ENCODE measurements at regions not wholly inside any gene's neighbourhood (a gene's known extent, or its start where the extent isn't known, plus 50 kb on each side); places are given as distances from the start of the nearest gene placed in this dataset.
A peak's percentile ranks its signal among the peaks of the same experiment; 100 is the strongest.

- in situ Hi-C loops (cut with HindIII; ENCODE audit: low sequenced_read_pairs), result no loop called here
- no peak overlapping the region for H3K4me3 ChIP-seq (ENCODE audit: low read depth, low read length)
- TF ChIP-seq CTCF (IDR thresholded peaks at IDR 0.05; ENCODE audit: low read depth, low read length, missing control alignments), result no peak
- DNase-seq (ENCODE audit: low read depth), result no peak
Observed at GRCh38 chr2:235293061-235293460, 200.8 kb upstream of the AGAP1 start.

- DNase-seq (ENCODE audit: low read depth), result no peak
- no peak overlapping the region for H3K4me3 ChIP-seq (ENCODE audit: low read depth, low read length)
- no peak for TF ChIP-seq CTCF (IDR thresholded peaks at IDR 0.05; ENCODE audit: low read depth, low read length, missing control alignments)
- in situ Hi-C loops (cut with HindIII; ENCODE audit: low sequenced_read_pairs), result no loop called here
Observed at GRCh38 chr2:235295831-235296230, 198.0 kb upstream of the AGAP1 start.

GRCh38 chr2:235300368-235301201 is 193.3 kb upstream of the AGAP1 start:
- no peak overlapping the region for H3K4me3 ChIP-seq (ENCODE audit: low read depth, low read length)
- in situ Hi-C loops (cut with HindIII; ENCODE audit: low sequenced_read_pairs), result no loop called here
- no peak for TF ChIP-seq CTCF (IDR thresholded peaks at IDR 0.05; ENCODE audit: low read depth, low read length, missing control alignments)
- peak; percentile 90 for DNase-seq (ENCODE audit: low read depth)

GRCh38 chr2:235301202-235302076 is 192.4 kb upstream of the AGAP1 start:
- no peak overlapping the region for H3K4me3 ChIP-seq (ENCODE audit: low read depth, low read length)
- no peak for TF ChIP-seq CTCF (IDR thresholded peaks at IDR 0.05; ENCODE audit: low read depth, low read length, missing control alignments)
- in situ Hi-C loops (cut with HindIII; ENCODE audit: low sequenced_read_pairs), result no loop called here
- no peak for DNase-seq (ENCODE audit: low read depth)

- DNase-seq (ENCODE audit: low read depth), result no peak
- in situ Hi-C loops (cut with HindIII; ENCODE audit: low sequenced_read_pairs), result no loop called here
- TF ChIP-seq CTCF (IDR thresholded peaks at IDR 0.05; ENCODE audit: low read depth, low read length, missing control alignments), result no peak
- H3K4me3 ChIP-seq (ENCODE audit: low read depth, low read length), result no peak overlapping the region
Observed at GRCh38 chr2:235302263-235302662, 191.6 kb upstream of the AGAP1 start.

GRCh38 chr2:235303499-235304291 is 190.1 kb upstream of the AGAP1 start:
- DNase-seq (ENCODE audit: low read depth), result no peak
- in situ Hi-C loops (cut with HindIII; ENCODE audit: low sequenced_read_pairs), result no loop called here
- no peak overlapping the region for H3K4me3 ChIP-seq (ENCODE audit: low read depth, low read length)
- no peak for TF ChIP-seq CTCF (IDR thresholded peaks at IDR 0.05; ENCODE audit: low read depth, low read length, missing control alignments)
